MCF 10A (cell line): ENCODE measurements at regions not wholly inside any gene's neighbourhood (a gene's known extent, or its start where the extent isn't known, plus 50 kb on each side); places are given as distances from the start of the nearest gene placed in this dataset.

Experiments
- BruUV-seq: library from RNA; stranded (reverse); fragments of 400-500 nt; replicated peaks from 2 replicates; lab custom pipeline; 2021; lab: Mats Ljungman, UMichigan
- CTCF ChIA-PET: fragments of 300-600 bp; sonication (Branson Sonifier 250); formaldehyde crosslinking; extraction: SDS; loops from one replicate; lab custom pipeline; 2021; ENCODE audit warnings: antibody characterized with exemption, inconsistent platforms; lab: Yijun Ruan, JAX
- POLR2A ChIA-PET: fragments of 300-600, 350-650 bp; sonication (Branson Sonifier 250); formaldehyde crosslinking; extraction: SDS; loops from one replicate; lab custom pipeline; 2020; ENCODE audit warnings: antibody characterized with exemption, inconsistent platforms; lab: Yijun Ruan, JAX
- DNase-seq: peaks from one replicate; pipeline ENCODE4 v3.0.0-alpha.2; 2018; ENCODE audit not compliant: unreplicated experiment
- H3K27ac Mint-ChIP-seq: one replicate; pipeline ENCODE4 v1.8.0; 2022; ENCODE audit warnings: mild to moderate bottlenecking, low read depth, mixed read lengths; ENCODE audit not compliant: unreplicated experiment
- H3K27me3 Mint-ChIP-seq: one replicate; pipeline ENCODE4 v1.8.0; 2022; ENCODE audit warnings: mixed read lengths; ENCODE audit not compliant: insufficient read depth, unreplicated experiment
- H3K36me3 Mint-ChIP-seq: one replicate; pipeline ENCODE4 v1.8.0; 2022; ENCODE audit warnings: mild to moderate bottlenecking, moderate library complexity, mixed read lengths; ENCODE audit not compliant: insufficient read depth, unreplicated experiment
- H3K4me1 Mint-ChIP-seq: one replicate; pipeline ENCODE4 v1.8.0; 2022; ENCODE audit warnings: mixed read lengths; ENCODE audit not compliant: insufficient read depth, unreplicated experiment
- H3K4me3 Mint-ChIP-seq: one replicate; pipeline ENCODE4 v1.8.0; 2022; ENCODE audit warnings: mild to moderate bottlenecking, moderate library complexity, mixed read lengths; ENCODE audit not compliant: unreplicated experiment
- H3K9me3 Mint-ChIP-seq: one replicate; pipeline ENCODE4 v1.8.0; 2022; ENCODE audit warnings: mixed read lengths; ENCODE audit not compliant: unreplicated experiment
- intact Hi-C: fragments of 100-400 bp; cut with micrococcal nuclease; formaldehyde crosslinking; loops from 2 replicates; pipeline ENCODE4 v1.14.1; 2022
- TF ChIP-seq, protein P1 (sequence below): fragments of 200-600 bp; IDR thresholded peaks from one replicate; pipeline ENCODE4 v1.8.0; 2022; ENCODE audit warnings: antibody characterized with exemption, mild to moderate bottlenecking; ENCODE audit not compliant: unreplicated experiment

DNA sequence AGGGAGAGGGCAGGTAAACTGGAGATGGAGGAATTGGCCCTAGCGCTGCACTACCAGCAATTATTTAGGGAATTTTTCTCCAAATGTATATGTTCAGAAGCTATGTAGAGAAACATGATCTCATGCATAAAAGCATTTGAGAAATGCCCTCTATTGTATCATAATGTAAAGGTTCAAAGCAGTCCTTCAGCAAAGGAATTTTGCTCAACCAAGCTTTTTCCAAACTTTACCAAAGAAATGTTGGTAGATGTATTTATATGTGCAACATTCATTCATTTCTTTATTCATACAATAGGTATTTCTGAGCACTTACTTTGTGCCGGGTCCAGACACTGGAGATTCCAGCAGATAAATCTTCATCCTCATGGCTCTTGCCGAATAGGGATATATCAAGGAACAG, 64.4 kb downstream of the XCL1 start:
- no peak for DNase-seq
- no peak overlapping the region for H3K27ac Mint-ChIP-seq
- H3K4me3 Mint-ChIP-seq, result no peak overlapping the region
- peaks cover 23% of the 10 kb centered on the region for H3K4me1 Mint-ChIP-seq
- H3K36me3 Mint-ChIP-seq, result no peaks in the 10 kb centered on the region
- intact Hi-C loops, result no loop called here
- no TSS peak for BruUV-seq
- peaks cover 7% of the 10 kb centered on the region for H3K9me3 Mint-ChIP-seq
- CTCF ChIA-PET, result interaction anchor here (0.5 to 0.6 kb wide), 3 partner anchors 253 to 664 kb away, joined by 4 to 5 read pairs (median 4); no protein-coding TSS in a partner anchor
- TF ChIP-seq, protein P1, sequence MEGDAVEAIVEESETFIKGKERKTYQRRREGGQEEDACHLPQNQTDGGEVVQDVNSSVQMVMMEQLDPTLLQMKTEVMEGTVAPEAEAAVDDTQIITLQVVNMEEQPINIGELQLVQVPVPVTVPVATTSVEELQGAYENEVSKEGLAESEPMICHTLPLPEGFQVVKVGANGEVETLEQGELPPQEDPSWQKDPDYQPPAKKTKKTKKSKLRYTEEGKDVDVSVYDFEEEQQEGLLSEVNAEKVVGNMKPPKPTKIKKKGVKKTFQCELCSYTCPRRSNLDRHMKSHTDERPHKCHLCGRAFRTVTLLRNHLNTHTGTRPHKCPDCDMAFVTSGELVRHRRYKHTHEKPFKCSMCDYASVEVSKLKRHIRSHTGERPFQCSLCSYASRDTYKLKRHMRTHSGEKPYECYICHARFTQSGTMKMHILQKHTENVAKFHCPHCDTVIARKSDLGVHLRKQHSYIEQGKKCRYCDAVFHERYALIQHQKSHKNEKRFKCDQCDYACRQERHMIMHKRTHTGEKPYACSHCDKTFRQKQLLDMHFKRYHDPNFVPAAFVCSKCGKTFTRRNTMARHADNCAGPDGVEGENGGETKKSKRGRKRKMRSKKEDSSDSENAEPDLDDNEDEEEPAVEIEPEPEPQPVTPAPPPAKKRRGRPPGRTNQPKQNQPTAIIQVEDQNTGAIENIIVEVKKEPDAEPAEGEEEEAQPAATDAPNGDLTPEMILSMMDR, result no peak
- POLR2A ChIA-PET, result interaction anchor here (0.8 kb wide), 1 partner anchor 26 kb away, joined by 3 read pairs; no protein-coding TSS in a partner anchor
- no peaks in the 10 kb centered on the region for H3K27me3 Mint-ChIP-seq

DNA sequence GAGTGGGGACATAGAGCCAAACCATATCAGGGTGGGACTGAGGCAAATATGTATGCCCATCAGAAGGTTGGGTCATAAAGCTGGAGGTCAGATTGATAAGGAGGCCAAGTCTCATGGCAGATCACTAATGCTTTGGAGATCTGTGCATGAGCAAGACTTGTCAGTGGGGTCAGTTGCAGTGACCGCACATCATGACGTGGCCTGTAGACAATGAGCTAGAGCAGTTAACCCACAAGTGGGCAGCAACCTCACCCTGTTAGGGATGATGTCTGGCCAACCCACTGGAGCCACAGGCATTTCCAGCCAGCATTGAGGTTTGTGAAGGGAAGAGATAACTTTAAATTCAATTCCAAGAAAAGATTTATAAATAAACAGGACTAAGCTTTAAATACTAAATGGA, 66.7 kb downstream of the XCL1 start:
- H3K4me3 Mint-ChIP-seq, result no peak overlapping the region
- no peaks in the 10 kb centered on the region for H3K27me3 Mint-ChIP-seq
- H3K4me1 Mint-ChIP-seq, result no peaks in the 10 kb centered on the region
- ChIA-PET CTCF (interaction anchor here (0.7 to 0.9 kb wide), 2 partner anchors 48 to 706 kb away, joined by 3 read pairs; no protein-coding TSS in a partner anchor), POLR2A (no interaction called here)
- no peaks in the 10 kb centered on the region for H3K9me3 Mint-ChIP-seq
- intact Hi-C loops, result no loop called here
- no peaks in the 10 kb centered on the region for H3K36me3 Mint-ChIP-seq
- DNase-seq, result no peak
- no peak overlapping the region for H3K27ac Mint-ChIP-seq
- TF ChIP-seq, protein P1, result no peak
- BruUV-seq, result no TSS peak
